NCI-H2107 treated with DMSO at 0.1 percent for 48 hours (cell line): ENCODE measurements at regions not wholly inside any gene's neighbourhood (a gene's known extent, or its start where the extent isn't known, plus 50 kb on each side); places are given as distances from the start of the nearest gene placed in this dataset.
"Not testable (repeated sequence)": the region's sequence is repeated elsewhere in the genome, so short reads cannot be mapped to it uniquely, and the experiment has no call there.

Source experiments
- DNase-seq: peaks from one replicate; lab custom pipeline; 2025; ENCODE audit not compliant: unreplicated experiment; lab: John Stamatoyannopoulos, UW

DNA sequence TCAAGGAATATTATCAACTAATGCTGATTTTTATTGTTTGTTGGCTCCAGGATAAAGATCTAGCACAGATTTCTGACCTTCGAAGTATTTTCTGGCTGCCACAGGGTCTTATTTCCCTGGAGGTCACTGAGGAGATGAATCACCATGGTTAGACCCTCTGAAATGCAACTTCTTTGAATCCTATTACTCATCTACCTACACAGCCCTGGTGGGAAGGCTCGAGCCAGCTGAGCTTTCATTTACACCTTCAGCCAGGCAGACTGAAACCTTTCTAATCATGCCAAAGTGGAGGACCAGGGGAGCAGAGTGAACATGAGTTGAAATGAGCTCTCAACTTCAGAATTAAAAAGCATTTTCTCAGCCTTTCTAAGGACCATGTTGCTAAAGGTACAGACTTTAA lies 130.5 kb downstream of the SMIM20 start:
- no peak for DNase-seq

DNA sequence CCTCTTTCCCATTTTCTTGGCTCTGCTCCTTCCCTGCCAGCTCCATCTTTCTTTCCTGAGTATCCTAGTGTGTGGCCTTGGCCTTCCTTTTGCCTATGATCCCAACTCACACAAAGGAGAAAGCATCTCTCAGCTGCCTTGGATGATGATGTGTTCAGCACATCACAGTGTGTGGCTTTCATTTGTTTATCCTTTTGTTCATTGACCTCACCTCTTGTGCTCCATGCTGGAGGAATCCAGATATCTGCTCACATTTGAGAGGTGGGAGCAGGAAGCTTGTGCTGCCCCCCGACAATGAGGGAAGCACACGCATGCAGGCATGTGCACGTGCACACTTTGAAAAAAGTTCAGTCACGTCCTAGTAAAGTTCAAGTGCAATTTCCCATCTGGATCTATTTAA lies 131.0 kb downstream of the SMIM20 start:
- DNase-seq = no peak

DNA sequence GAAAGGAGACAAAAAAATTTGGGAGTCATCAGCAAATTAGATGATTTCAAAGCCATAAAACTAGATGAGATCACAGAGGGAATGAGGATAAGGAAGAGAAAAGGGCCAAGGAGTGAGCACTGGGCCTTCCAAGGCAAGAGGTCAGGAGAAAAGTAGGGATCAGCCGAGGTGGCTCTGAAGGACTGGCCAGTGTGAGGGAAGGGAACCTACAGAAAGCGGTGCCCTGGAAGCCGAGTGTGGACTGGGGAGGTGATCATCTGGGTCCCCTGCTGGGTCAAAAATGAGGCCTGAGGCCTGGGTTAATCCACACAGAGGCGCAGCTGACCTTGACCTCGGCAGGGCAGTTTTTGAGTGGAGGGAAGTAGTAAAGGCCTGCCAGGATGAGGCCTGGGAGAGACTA lies 133.8 kb downstream of the SMIM20 start:
- no peak for DNase-seq

DNA sequence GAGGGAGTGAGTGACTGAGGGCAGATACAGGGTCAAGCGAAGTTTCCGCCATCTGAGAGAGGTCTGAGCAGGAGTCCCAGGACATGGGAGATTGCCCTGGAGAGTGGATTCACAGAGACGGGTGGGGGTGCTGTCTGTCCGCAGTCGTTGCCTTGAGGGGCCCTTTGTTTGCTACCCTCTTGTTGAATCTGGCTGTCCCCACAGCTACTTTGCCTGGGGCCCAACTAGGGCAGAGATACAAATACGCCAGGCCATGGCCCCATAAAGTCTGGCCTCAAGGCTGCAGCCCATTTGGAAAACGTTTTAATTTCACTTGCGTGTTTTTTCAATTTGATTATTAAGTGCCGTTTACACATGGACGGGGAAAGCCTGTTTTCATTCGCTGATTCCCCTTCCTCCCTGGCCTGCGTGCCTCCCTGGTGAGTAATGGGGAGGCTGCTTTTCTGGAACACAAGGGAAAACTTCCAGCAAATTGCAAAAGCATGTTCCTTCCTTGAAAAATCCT lies 134.4 kb downstream of the SMIM20 start:
- no peak for DNase-seq

- no peak for DNase-seq
Observed at GRCh38 chr4:26048950-26049349, 134.9 kb downstream of the SMIM20 start.

DNA sequence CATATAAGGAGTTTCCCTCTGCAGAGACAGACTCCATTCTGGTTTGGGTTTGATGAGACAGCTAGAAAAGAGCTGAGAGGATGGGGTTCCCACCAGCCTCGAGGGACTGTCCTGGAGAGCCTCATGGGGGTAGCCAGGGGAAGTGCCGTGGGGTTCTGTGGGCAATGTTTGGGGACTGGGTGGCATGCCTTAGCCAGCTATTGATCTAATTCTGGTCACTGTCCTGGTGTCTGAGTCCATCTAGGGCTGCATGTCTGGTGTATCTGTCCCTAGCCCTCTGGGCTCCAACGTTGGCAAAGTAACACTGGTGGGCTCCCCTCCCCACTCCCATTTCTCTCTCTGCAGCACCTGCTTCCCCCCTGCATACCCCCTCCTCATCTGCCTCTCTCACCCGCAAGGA lies 135.4 kb downstream of the SMIM20 start:
- DNase-seq = no peak

DNA sequence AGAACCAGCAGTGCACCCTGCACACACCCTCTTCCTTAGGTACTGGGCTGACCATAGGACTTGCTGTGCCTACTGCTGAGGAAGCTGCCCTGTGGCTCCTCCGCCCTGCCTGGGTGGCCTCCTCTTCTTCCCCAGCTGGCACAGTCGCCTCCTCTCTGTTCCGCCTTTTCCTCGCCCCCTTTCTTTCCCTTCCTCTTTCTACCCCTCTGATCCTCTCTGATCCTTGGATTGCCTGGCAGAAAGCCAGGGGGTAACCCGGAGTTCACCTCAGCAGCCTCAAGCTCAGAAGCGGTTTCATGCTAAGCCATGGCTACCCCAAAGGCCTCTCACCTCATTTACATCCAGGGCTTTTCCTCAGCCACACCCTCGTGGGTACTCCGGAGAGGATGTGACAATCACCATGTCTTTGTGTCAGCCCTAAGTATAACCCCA lies 136.2 kb downstream of the SMIM20 start:
- DNase-seq = no peak

GRCh38 chr4:26050671-26051070 lies 136.7 kb downstream of the SMIM20 start:
- no peak for DNase-seq

- no peak for DNase-seq
Observed at GRCh38 chr4:26051240-26051639, 137.2 kb downstream of the SMIM20 start.

DNA sequence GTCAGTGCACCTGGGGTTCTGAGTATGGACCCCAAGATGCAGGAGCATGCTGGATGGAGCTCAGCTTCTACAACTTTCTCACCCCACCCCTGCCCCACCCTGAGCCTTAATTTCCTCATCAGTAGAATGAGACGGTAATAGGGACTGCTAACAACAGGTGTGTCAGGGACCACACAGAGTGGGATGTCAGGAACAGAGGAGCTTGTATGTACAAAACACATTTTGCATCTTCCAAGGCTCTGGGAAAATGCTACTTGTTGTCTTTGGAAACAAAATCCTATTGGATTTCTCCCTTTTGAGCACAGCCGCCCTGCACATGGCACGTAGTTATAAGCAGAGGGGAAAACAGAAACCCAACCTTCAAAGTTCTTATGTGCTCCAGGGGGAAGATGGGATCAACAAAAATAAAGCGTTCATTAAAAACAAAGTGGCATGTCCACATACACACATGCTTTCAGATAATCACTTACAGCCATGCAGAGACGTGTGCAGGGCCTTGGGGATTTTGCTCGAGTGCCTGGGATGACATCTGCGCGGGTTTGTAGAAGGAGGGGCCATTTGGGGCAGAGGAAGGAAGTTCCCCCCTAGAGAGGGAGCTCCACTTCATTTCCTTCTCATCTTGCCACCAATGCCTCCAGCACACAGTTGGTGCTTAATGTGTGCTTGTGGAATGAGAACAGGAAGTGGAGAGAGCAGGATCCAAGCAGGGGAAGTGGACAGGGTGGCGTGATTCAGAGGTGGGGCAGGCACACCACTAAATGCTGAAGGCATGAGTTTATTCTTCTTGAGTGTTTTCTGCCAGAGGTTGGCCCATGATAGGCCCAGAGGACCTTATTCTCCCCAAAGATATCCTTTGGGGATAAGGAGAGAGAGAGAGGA lies 138.9 kb downstream of the SMIM20 start:
- no peak for DNase-seq

DNA sequence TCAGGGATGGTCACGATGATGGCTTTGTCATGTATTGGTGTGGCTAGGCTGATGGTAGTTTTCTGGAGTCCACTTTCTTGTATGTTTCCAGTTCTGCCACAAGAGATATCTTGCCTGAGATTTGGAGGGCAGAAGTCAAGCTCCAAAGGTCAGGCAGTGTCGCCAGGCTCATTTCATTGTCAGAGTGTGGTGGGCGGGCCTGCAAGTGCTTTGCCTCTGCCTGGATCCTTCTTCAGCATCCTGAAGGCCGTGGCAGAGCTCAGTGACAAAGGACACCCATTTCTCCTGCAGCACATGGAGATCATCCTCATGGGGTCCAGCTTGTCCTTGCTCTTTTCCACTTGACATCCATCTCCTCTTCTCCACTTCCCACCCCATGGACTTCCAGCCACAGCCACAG lies 139.7 kb downstream of the SMIM20 start:
- DNase-seq = no peak

DNA sequence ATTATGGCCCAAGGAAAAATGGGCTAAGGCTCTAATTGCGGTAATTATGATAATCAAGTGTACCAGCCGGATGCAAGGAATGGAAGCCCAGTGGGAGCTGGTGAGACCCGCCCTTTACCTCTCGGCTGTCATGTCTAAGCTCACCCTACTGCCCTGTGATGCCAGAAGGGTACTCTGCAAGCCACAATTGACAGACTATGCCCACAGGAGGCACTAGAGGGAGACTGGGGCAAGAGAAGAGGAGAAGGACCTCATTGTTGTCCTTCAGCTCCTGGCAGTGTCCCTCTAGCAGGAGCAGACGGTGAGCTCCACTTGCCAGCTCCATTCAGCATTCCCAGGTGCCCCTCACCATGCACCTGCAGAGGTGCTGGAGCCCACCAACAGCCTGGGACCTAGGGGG lies 141.8 kb downstream of the SMIM20 start:
- no peak for DNase-seq

GRCh38 chr4:26056406-26056805 lies 142.4 kb downstream of the SMIM20 start:
- no peak for DNase-seq

- DNase-seq = not testable (repeated sequence)
Observed at GRCh38 chr4:26057839-26058238, 143.8 kb downstream of the SMIM20 start.

DNA sequence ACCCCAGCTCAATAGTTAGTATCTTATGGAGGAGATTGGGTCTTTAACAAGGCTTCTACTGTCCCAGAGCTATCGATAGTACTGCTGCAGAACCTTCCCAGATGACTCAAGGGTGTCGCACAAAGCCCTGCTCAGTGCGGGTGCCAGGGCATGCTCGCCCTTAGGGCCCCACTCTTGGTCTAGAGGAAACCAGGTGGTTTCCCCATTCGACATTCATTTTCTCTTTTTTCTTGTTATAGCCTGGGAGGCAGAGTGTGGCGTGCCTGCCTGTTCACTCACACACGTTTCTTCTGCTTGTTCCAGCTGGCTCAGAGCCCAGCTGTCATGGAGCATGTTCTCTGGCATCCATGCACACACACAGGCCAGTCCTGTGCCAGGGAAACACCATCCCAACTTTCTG lies 144.5 kb downstream of the SMIM20 start:
- no peak for DNase-seq

DNA sequence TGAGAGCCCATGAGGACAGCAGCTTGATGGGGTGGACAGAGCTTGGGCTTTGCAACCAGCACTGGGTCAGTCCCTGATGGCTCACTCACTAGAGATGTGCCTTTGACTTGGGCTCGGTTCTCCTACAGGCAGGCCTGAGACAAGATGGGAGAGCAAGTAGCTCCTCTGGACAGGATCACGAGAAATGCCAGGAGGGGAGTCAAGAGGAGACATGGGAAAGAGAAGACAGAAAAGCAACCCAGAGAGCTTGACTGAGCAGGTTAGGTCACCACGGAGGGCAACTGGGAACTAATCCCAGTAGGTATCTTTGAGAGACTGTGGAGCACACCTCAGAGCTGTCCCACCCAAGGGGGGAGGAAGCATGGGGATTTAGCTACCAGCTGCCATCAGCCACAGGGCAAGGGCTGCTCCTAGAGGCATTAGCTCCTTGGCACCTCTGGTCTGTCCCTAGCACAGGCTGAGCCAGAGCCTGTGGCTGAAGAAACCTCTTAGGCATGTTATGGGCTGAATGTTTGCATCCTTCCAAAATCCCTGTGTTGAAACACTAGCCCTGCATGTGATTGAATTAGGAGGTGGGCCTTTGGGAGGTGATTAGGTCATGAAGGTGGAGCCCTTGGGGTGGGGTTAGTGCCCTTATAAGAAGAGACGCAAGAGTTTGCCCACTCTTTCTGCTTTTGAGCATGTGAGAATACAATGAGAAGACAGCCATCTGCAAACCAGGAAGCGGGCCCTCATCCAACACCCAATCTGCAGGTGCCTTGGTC lies 145.6 kb downstream of the SMIM20 start:
- DNase-seq = no peak

DNA sequence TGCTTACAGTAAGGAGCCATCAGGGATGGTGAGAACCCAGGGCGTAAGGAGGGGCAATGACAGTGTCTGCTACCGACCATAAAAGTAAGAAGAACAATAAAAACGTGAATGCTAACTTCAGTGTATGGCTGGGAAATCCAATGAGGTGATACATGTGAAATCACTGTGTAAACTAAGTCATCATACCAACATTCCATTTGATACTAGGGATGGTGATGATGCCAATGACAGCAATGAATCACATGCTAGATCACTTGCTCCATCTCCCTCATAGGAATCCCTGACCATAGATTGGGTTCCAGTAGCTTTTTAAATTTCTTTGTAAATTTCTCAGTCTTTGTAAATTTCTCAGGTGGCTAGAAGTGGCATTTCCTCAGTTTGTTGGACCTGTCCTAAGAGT lies 146.3 kb downstream of the SMIM20 start:
- no peak for DNase-seq

GRCh38 chr4:26061248-26061986 lies 147.4 kb downstream of the SMIM20 start:
- DNase-seq = no peak

DNA sequence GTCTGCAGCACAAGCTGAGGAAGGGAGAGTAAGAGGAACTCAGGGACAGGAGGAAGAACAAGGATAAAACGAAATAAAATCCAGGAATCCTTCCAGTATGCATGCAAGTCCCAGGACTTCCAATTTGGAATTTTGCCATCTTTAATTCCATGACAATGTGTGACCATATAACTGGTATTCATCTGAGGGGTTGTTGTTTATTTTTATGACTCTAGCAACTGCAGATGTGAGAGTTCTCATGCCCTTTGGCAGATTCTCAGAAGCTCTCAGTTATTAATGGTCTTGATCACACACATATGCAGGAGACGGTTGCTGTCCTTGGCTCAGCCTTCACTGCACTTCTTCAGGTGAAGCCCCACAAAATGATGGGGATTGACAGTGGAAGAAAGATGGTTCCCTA lies 148.2 kb downstream of the SMIM20 start:
- no peak for DNase-seq

- DNase-seq = not testable (repeated sequence)
Observed at GRCh38 chr4:26064009-26064408, 150.0 kb downstream of the SMIM20 start.

GRCh38 chr4:26065833-26066232 lies 151.8 kb downstream of the SMIM20 start:
- no peak for DNase-seq
